Adrenal gland (tissue), 9 donors: ENCODE measurements at regions not wholly inside any gene's neighbourhood (a gene's known extent, or its start where the extent isn't known, plus 50 kb on each side); places are given as distances from the start of the nearest gene placed in this dataset.
"Not testable (repeated sequence)": the region's sequence is repeated elsewhere in the genome, so short reads cannot be mapped to it uniquely, and the experiment has no call there.

Source experiments
- DNase-seq, 7 donors: peaks; one replicate each; pipeline ENCODE4 v3.0.0-alpha.2; 2019 to 2020
- H3K27ac ChIP-seq, 5 donors: fragments of 200-600 bp; sonication (generic) in 4 of 5; 1 replicate in 3 of 5; 2 replicates in 2 of 5; pipeline versions ENCODE4 v1.5.1 to v1.8.0; 2016 to 2020; ENCODE audit warnings: mild to moderate bottlenecking in 1 of 5
- H3K27me3 ChIP-seq: fragments of 200-600 bp; 2 replicates; pipeline ENCODE4 v1.8.0; 2021
- H3K36me3 ChIP-seq, 2 donors: fragments of 200-600 bp; replicated peaks in 1 of 2; 1 replicate in 1 of 2; 2 replicates in 1 of 2; pipeline versions ENCODE4 v1.5.1 to v1.8.0; 2018 to 2022
- H3K4me1 ChIP-seq, 2 donors: fragments of 200-600 bp; replicated peaks in 1 of 2; 1 replicate in 1 of 2; 2 replicates in 1 of 2; pipeline versions ENCODE4 v1.5.1 to v1.8.0; 2018 to 2021
- H3K4me3 ChIP-seq, 4 donors: fragments of 200-600 bp; sonication (generic) in 3 of 4; one replicate each; pipeline ENCODE4 v1.5.1; 2016 to 2018
- H3K9me3 ChIP-seq, 3 donors: fragments of 200-600 bp; sonication (generic) in 1 of 3; replicated peaks in 1 of 3; 1 replicate in 2 of 3; 2 replicates in 1 of 3; pipeline versions ENCODE4 v1.5.1 to v1.8.0; 2016 to 2021
- POLR2A ChIP-seq, 2 donors: fragments of 450-650 bp; IDR thresholded peaks; one replicate each; pipeline ENCODE4 v1.6.1; 2017; ENCODE audit warnings: antibody characterized with exemption in 2 of 2, mild to moderate bottlenecking in 2 of 2, moderate library complexity in 1 of 2
- WGBS, 4 donors: extraction: QIAGEN DNeasy Blood & Tissue Kit in 2 of 4; methylation state at CpG; one replicate each; pipeline versions ENCODE4 v1.1.5 to v1.1.7; 2013 to 2017; 5-methylcytosine and 5-hydroxymethylcytosine counted together
- intact Hi-C, 2 donors: fragments of 100-400 bp; cut with DNase I; formaldehyde crosslinking; loops; one replicate each; pipeline versions ENCODE4 v1.14.1 to v1.15.0; 2022 to 2023
- TF ChIP-seq, protein P1 (sequence below), 6 experiments: fragments of 450-650 bp in 4 of 6; fragments of 200-600 bp in 2 of 6; sonication (generic) in 1 of 6; IDR thresholded peaks; 1 replicate in 5 of 6; 2 replicates in 1 of 6; pipeline versions ENCODE4 v1.5.1 to v1.8.0; 2016 to 2021; ENCODE audit warnings: antibody characterized with exemption in 6 of 6, mild to moderate bottlenecking in 2 of 6, moderate library complexity in 1 of 6
- donor health status: healthy with polysubstance abuse.
- donor health status: Bipolar disorder and iron deficiency.
- donor health status: DM: yes; HTN: yes; CAD: no.
- donor health status: DM: no; HTN: no; CAD: no.
- donor health status: DM: no; HTN: no; CAD: no.

DNA sequence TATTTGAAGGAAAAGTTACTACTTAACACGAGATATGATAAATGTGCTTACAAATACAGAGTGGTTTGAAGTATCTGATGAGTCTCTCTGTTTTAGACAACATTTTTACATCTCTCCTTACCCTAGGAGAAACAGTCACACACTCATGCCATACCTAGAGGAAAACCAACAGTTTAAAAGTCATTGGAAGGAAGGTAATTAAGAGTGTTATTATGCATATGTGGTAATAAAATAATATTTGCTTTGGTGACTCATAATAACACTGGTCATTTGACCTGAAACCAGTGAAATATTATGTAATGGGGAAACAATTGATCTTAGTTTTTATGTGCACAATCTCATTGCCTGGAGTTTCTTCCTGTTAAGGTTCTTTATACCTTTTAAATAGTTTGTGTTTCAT, 136.9 kb upstream of the SOX21 start:
- 35 to 66% (median 61%) methylated on average over 1 of the region's 1 CpG for WGBS, 4 donors
- intact Hi-C loops = no loop called here

DNA sequence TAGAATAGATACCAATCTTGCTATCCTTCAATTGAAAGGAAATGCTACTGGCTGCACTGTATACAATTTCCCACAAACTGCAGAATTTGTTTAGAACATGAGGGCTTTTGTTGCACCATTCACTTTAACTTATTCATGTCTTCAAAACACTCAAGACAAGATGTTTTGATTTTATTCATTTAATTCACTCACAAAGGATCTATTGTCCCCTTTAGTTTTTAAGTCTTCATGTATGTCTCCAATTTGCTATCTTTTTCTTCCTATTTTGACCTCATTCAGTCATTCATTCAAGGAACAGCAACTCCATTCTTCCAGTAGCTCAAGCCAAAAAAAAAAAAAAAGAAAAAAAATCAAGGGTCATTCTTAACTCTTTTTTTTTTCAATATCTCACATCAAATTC, 130.6 kb upstream of the SOX21 start:
- TF ChIP-seq, protein P1, sequence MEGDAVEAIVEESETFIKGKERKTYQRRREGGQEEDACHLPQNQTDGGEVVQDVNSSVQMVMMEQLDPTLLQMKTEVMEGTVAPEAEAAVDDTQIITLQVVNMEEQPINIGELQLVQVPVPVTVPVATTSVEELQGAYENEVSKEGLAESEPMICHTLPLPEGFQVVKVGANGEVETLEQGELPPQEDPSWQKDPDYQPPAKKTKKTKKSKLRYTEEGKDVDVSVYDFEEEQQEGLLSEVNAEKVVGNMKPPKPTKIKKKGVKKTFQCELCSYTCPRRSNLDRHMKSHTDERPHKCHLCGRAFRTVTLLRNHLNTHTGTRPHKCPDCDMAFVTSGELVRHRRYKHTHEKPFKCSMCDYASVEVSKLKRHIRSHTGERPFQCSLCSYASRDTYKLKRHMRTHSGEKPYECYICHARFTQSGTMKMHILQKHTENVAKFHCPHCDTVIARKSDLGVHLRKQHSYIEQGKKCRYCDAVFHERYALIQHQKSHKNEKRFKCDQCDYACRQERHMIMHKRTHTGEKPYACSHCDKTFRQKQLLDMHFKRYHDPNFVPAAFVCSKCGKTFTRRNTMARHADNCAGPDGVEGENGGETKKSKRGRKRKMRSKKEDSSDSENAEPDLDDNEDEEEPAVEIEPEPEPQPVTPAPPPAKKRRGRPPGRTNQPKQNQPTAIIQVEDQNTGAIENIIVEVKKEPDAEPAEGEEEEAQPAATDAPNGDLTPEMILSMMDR (IDR thresholded peaks at IDR 0.05) = no peak
- no peak for TF ChIP-seq POLR2A (IDR thresholded peaks at IDR 0.05)
- H3K27ac ChIP-seq = no peak overlapping the region
- no peaks in the 10 kb centered on the region for H3K27me3 ChIP-seq
- no peaks in the 10 kb centered on the region for H3K4me1 ChIP-seq
- intact Hi-C loops = no loop called here
- H3K36me3 ChIP-seq = no peaks in the 10 kb centered on the region
- no peak overlapping the region for H3K4me3 ChIP-seq
- no peak for DNase-seq
- no peaks in the 10 kb centered on the region for H3K9me3 ChIP-seq

More for the DNA sequence above, 136.9 kb upstream of the SOX21 start:
- H3K27me3 ChIP-seq = no peaks in the 10 kb centered on the region
- no peak overlapping the region for H3K27ac ChIP-seq
- no peaks in the 10 kb centered on the region for H3K9me3 ChIP-seq
- no peak overlapping the region for H3K4me3 ChIP-seq
- no peaks in the 10 kb centered on the region for H3K36me3 ChIP-seq
- DNase-seq = no peak
- TF ChIP-seq, protein P1 (IDR thresholded peaks at IDR 0.05) = no peak
- no peak for TF ChIP-seq POLR2A (IDR thresholded peaks at IDR 0.05)
- H3K4me1 ChIP-seq = no peaks in the 10 kb centered on the region

DNA sequence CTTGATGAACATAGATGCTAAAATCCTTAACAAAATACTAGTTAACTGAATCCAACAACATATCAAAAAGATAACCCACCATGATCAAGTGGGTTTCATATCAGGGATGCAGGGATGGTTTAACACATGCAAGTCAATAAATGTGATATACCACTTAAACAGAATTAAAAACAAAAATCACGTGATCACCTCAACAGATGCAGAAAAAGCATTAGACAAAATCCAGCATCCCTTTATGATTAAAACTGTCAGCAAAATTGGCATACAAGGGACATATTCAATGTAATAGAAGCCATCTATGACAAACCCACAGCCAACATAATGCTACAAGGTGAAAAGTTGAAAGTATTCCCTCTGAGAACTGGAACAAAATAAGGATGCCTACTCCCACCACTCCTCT, 124.7 kb upstream of the SOX21 start:
- WGBS, 4 donors = 63 to 86% (median 77%) methylated on average over 1 of the region's 1 CpG
- DNase-seq, H3K27ac ChIP-seq, H3K4me1 ChIP-seq, H3K36me3 ChIP-seq, intact Hi-C loops, H3K27me3 ChIP-seq, H3K4me3 ChIP-seq, H3K9me3 ChIP-seq: not testable (repeated sequence)

DNA sequence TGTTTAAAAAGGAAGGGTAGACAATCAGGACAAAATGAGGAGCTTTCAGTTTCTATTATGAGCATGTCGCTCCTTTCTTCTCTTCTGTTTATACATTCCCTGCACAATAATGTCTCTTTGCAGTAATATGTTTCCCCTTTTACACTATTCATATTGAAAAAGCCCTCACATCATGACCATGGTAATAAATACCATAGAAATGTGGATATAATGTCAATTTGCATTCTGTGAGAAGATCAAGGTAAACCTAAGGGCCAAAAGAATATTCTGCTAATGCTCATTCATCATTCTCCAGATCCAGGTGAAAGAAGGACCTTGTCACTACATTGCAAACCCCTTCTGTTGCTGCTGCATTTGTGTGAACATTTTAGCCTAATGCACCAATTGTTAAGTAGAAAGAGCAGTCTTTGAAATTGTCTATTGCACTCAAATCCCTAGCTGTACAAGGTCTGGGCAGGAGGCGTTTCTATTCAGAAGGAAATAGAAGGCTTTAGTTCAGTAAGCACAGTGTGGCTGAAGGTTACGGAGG, 117.6 kb upstream of the SOX21 start:
- 81% methylated on average over 3 of the region's 3 CpGs for WGBS, 4 donors
- H3K9me3 ChIP-seq = no peaks in the 10 kb centered on the region
- intact Hi-C loops = no loop called here
- no peak for TF ChIP-seq POLR2A (IDR thresholded peaks at IDR 0.05)
- TF ChIP-seq, protein P1 (IDR thresholded peaks at IDR 0.05) = no peak
- no peaks in the 10 kb centered on the region for H3K27me3 ChIP-seq
- H3K4me1 ChIP-seq = no peaks in the 10 kb centered on the region
- H3K27ac ChIP-seq = no peak overlapping the region
- no peak overlapping the region for H3K4me3 ChIP-seq
- DNase-seq = no peak
- no peaks in the 10 kb centered on the region for H3K36me3 ChIP-seq

DNA sequence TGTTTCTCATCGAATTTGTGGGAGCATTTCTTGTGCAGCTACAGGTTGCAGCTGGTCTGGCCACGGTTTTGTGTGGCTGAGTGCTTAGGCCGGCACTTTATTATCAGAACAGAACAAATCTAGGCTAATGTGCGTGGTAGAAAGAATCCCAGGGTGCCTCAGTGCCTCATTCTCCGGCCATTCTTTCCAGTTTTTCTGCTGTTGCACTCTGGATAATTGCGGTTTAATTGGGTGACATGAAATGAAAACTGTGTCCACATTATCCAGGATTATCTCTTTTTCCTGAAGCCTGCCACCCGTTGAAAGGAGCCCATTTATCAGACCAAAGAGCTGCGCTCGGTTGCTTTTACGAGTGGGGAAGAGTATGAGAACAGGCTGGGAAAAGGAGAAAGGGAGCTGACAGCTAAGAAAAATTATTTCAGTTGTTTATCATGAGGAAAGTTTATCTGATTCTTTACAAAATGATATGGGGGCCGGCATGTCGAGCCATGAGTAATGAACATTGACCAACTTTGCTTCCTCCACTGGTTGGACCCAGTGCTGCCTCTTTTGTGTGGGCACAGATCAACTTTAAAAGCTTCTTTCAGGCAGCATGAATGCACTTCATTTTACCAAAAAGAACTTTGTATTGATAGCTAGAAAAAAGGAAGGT, 117.0 kb upstream of the SOX21 start:
- no peaks in the 10 kb centered on the region for H3K27me3 ChIP-seq
- no peaks in the 10 kb centered on the region for H3K9me3 ChIP-seq
- TF ChIP-seq, protein P1 (IDR thresholded peaks at IDR 0.05) = no peak
- no peaks in the 10 kb centered on the region for H3K4me1 ChIP-seq
- no peak overlapping the region for H3K4me3 ChIP-seq
- DNase-seq = no peak
- intact Hi-C loops = no loop called here
- H3K27ac ChIP-seq = no peak overlapping the region
- H3K36me3 ChIP-seq = no peaks in the 10 kb centered on the region
- 60 to 73% (median 64%) methylated on average over 12 of the region's 12 CpGs for WGBS, 4 donors
